SKM-1 (cell line): ENCODE measurements at regions not wholly inside any gene's neighbourhood (a gene's known extent, or its start where the extent isn't known, plus 50 kb on each side); places are given as distances from the start of the nearest gene placed in this dataset.
"Not testable (repeated sequence)": the region's sequence is repeated elsewhere in the genome, so short reads cannot be mapped to it uniquely, and the experiment has no call there.

ENCODE experiments used
- DNase-seq: peaks from one replicate; lab custom pipeline; 2025; ENCODE audit not compliant: unreplicated experiment; lab: John Stamatoyannopoulos, UW

DNA sequence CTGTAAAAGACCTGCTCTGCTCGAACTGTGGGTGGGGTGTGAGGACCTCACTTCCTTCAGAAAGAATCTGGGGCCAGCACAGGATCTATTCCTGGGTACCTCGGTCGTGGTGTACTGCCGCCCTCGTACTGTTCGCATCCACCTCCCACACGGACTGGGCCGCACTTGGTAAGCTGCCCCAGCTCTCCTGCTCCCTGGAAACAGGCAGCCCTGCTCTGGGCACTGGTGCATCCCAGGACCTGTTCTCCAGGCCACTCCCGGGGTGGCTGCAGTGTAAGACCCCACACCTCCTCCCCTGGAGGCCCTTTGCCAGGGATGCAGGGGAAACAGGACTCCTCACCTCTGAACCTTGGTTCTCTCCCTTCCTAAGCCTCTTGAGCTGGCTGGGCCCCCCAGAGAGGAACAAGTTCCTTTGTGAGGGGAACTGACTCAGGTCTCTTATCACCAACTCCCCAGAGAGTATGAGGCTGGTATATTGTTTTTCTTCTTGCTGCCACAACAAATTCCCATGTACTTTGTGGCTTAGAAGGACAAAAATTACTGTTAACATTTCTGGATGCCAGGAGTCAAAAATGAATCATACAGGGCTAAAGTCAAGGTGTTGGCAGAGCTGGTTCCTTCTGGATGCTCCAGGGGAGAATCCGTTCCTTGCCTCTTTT is 276.5 kb downstream of the NUAK1 start:
- DNase-seq, result no peak

DNA sequence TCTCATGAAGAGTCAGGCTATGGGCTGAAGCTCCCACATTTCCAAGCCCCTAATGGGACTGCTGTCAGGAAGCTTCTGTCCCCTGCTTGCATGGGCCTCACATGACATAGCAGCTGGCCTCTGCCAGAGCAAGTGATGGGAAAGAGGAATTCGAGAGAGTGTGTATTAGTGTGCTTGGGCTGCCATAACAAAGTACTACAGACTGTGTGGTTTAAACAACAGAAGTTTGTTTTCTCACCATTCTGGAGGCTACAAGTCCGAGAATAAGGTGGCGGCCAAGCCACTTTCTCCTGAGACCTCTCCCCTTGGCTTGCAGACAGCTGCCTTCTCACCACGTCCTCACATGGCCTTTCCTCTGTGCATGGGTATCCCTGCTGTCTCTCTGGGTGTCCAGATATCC is 274.4 kb downstream of the NUAK1 start:
- no peak for DNase-seq

DNA sequence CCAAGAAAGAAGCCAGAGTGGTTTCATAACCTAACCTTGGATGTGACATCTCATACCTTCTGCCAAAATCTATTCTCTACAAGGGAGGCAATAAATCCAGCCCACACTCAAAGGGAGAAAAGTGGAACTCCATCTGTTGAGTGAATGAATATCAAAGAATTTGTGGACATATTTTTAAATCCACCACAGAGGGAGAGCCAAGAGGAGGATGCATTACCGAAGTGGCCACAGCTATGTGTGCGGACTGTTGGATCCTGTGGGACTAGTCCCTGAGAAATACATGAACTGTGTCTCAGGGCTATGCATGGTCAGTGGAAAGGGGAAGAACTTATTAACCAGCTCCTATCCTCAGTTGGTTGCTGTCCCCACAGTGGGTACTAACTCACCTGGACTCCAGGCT is 273.9 kb downstream of the NUAK1 start:
- no peak for DNase-seq

DNA sequence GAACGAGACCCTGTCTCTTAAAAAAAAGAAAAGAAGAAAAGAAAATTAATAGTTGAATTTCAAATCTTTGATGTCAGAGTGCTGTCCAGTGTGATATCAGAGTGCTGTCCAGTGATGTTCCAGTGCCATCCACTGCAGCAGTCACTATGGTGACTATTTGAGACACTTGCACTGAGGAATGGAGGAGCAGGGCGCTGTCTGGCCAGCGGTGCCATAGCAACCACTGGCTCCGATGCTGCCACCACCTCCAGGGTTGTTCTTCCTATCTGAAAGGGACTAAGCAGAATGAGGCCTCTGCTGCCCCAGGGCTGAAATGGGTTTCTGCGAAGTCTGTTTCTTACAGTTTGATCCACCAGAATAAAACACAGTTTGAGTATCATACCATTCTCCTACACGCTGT is 272.9 kb downstream of the NUAK1 start:
- no peak for DNase-seq

- no peak for DNase-seq
Measured at GRCh38 chr12:105874121-105874520, 264.6 kb downstream of the NUAK1 start.

DNA sequence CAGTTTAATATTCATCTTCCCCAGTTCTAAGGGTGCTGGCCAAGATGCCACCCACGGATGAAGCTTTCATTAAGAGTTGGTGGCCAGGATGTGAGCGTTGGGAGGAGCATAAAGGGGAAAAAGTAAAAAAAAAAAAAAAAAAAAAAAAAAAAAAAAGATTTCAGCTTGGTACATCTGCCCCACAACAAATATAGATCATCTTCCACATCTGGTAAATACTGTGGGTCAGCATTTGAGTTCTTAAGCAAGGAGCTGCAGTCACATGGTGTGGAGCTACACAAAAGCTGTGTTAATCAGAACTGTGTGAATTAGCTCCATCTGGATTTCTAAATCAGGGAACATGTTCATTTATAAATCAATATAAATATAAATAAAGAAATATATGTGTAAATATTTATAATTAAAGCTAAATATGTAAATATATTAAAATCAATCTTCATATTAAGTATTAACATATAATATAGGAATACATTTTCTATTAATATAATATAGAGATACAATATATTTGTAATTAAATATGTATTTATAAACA is 262.3 kb downstream of the NUAK1 start:
- no peak for DNase-seq

DNA sequence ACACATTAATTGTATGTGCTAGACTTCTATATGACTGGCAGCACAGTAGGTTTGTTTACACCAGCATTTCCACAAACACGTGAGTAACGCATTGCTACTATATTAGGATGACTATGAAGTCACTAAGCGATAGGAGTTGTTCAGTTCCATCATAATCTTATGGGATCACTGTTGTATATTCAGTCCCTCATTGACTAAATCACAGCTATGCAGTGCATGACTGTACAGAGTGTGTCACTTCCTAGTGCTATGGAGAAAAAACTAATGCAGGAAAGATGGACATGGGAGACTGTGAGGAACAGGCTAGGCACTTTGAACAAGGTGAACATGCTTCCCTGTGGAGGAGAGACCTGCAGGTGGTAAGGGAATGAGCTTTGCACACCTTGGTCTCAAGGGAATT is 259.8 kb downstream of the NUAK1 start:
- no peak for DNase-seq

DNA sequence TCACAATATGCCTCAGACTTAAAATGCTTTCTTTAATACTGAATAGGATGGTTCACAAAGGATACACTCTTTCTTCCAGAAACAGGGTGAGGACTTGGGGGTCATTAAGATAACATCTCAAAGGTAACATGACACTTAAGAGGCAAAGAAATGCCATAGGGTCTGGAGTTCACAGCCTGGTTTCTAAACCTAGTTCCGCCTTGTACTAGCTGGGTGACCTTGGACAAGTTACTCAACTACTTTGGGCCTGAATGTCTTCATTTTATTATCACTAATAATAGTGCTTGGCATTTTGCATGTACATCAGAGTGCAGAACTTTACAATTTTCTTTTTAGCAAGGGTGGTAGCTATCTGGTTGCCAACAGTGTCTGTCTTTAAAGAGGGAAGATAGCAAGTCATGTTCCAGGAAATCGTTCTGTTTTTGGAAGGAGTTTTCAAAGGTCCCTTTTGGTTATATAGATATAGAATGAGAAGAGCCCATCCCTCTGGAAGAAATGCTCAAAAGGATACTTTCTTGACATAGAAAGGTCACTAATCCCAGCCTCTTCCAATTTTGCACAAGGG is 257.8 kb downstream of the NUAK1 start:
- DNase-seq, result no peak

- no peak for DNase-seq
Measured at GRCh38 chr12:105882404-105882803, 256.4 kb downstream of the NUAK1 start.

DNA sequence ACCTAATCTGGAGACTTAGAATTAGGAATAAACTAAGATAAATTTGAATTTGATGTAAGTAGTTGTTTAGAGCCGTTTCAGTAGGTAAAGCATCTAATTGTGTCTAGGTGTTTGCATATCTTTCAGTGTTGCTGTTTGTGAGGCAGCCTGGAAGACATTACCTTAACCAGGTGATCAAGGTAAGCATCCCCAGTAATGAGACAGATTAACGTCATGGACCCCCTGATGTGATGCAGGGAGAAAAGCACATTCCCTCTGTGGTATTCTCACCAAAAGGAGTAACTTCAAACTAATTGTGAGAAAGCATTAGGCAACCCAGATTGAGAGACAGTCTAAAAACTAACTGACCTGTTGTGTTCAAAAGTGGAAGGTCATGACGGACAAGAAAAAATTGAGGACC is 251.6 kb downstream of the NUAK1 start:
- DNase-seq, result no peak

DNA sequence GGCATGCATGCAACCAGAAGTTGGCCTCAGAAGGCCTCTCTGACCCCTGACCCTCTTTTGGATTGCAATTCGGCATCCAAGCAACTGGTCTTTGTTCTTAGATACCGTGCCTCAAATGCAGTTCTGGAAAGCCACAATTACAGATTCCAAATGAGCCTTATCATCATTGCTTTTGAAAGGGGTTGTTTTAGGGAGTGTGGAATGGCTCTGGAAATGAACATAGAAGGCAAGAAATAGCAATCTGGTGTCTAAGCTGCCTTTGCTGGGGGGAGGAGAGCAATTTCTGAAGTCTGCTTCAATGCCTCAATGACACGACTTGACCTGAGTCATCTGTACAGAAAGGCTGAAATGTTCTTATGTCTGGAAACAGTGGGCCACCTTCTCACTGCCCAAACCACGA is 250.1 kb downstream of the NUAK1 start:
- no peak for DNase-seq

- DNase-seq, result no peak
Measured at GRCh38 chr12:105892362-105892910, 246.3 kb downstream of the NUAK1 start.

DNA sequence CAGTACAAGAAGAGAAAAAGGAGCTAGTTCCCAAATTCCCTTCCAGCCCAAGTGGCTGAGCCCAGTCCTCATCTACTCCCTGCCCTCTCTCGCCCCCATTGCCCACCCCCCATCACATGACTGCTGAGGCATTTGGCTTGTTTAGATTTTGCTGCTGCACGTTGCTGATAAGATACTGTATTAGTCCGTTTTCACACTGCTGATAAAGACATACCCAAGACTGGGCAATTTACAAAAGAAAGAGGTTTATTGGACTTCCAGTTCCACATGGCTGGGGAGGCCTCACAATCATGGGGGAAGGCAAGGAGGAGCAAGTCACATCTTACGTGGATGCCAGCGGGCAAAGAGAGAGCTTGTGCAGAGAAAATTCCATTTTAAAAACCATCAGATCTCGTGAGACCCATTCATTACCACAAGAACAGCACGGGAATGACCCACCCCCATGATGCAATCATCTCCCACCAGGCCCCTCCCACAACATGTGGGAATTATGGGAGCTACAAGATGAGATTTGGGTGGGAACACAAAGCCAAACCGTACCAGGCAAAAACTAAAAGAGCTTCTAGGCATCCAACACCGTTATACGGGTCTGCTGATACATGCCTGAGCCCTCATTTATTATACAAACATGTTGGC is 243.4 kb downstream of the NUAK1 start:
- not testable (repeated sequence) for DNase-seq

- DNase-seq, result no peak
Measured at GRCh38 chr12:105897311-105897725, 241.4 kb downstream of the NUAK1 start.

DNA sequence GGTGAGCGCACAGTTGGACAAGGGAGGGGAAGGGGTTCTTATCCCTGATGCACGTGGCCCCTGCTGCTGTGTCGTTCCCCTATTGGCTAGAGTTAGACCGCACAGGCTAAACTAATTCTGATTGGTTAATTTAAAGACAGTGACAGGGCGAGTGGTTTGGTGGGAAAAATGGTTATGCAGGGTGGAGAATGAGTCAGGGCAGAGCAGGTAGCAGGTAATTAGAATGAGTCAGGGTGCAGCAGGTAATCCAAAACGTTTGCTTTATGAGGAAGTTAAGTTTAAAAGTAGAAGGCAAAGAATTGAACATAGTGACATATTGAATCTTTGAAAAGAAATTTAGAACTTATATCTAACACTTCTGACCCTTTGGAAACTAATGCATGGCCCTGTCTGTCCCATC is 240.5 kb downstream of the NUAK1 start:
- DNase-seq, result not testable (repeated sequence)

GRCh38 chr12:105899589-105899988 is 239.2 kb downstream of the NUAK1 start:
- DNase-seq, result no peak

GRCh38 chr12:105906561-105906960 is 232.2 kb downstream of the NUAK1 start:
- DNase-seq, result no peak

GRCh38 chr12:105907982-105908381 is 230.8 kb downstream of the NUAK1 start:
- DNase-seq, result no peak

DNA sequence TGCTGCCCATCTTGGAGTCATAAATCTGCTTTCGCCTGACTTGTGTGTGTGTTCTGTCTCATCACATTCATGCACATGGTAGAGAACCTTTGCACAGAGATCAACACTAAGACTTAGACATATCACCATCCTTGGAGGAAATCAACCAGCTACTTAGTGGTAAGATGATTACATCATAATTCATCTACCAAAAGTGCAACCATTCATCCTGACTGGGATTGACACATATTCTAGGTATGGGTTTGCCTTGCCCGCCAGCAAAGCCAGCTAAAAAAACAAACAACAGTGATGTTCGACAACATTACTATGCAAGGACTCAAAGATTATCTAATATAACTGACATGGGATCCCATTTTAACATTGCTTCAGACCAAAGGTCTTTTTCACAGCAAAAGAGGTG is 228.7 kb downstream of the NUAK1 start:
- no peak for DNase-seq

GRCh38 chr12:105911966-105912365 is 226.8 kb downstream of the NUAK1 start:
- no peak for DNase-seq

- DNase-seq, result no peak
Measured at GRCh38 chr12:105912882-105913678, 225.7 kb downstream of the NUAK1 start.
